ENCODE measurements at regions not wholly inside any gene's neighbourhood (a gene's known extent, or its start where the extent isn't known, plus 50 kb on each side); places are given as distances from the start of the nearest gene placed in this dataset.

- Histone ChIP-seq H3K27ac (ENCODE audit: low read depth in 2 of 2, low read length in 2 of 2) (no peak overlapping the region), H3K9ac (ENCODE audit: low read length in 3 of 3) (no peak overlapping the region), H3K4me1 (ENCODE audit: control insufficient read depth in 2 of 3, insufficient read depth in 2 of 3, low read depth in 1 of 3, low read length in 3 of 3) (peaks cover 3 to 36% (median 18%) of the 10 kb centered on the region in 3 donors), H3K9me3 (ENCODE audit: control insufficient read depth in 2 of 3, insufficient read depth in 1 of 3, low read length in 3 of 3) (no peaks in the 10 kb centered on the region), H3K27me3 (ENCODE audit: control insufficient read depth, insufficient read depth, low read length) (no peaks in the 10 kb centered on the region), H3K4me3 (ENCODE audit: low read length in 3 of 3) (no peak overlapping the region), H3K36me3 (ENCODE audit: control insufficient read depth in 2 of 3, insufficient read depth in 3 of 3, low read length in 3 of 3) (peaks cover 0 to 12% (median 8%) of the 10 kb centered on the region in 3 donors)
- DNase-seq (no peak), FAIRE-seq (no peak)
- no peak for TF ChIP-seq CTCF (IDR thresholded peaks at IDR 0.05; ENCODE audit: borderline replicate concordance, extremely low read depth, insufficient read depth)
- intact Hi-C loops (cut with DNase I), result no loop called here
Observed at GRCh38 chr9:110133059-110133458, 74.9 kb downstream of the C9orf152 start.

DNA sequence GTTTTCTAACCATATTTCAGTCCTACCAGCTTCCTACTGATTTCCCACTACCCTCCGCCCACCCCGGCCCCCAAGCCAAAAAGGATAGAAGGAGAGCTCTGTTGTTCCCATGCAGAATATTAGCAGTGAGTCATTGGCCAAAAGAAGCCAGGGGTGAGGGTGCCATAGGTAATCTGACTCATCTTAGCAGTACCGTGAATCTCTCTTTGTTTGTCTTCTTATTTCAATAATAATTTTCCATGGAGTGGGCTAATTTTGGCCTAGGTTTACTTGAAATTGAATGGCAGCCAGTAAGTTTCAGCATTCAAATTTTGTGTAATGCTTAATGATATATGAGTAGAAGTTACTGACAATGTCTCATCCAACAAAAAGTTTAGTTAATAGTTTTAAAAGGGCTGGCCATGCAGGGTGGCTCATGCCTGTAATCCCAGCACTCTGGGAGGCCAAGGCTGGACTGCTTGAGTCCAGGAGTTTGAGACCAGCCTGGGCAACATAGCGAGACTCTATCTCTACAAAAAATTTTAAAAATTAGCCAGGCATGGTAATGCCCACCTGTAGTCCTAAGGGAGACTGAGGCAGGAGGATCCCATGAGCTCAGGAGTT is 74.2 kb downstream of the C9orf152 start:
- no peak overlapping the region for H3K27ac ChIP-seq (ENCODE audit: low read depth in 2 of 2, low read length in 2 of 2)

GRCh38 chr9:110135846-110136245 is 72.1 kb downstream of the C9orf152 start:
- Histone ChIP-seq H3K4me3 (ENCODE audit: low read length in 3 of 3) (no peak overlapping the region), H3K4me1 (ENCODE audit: control insufficient read depth in 2 of 3, insufficient read depth in 2 of 3, low read depth in 1 of 3, low read length in 3 of 3) (peaks cover 0 to 14% (median 5%) of the 10 kb centered on the region in 3 donors), H3K9ac (ENCODE audit: low read length in 3 of 3) (no peak overlapping the region), H3K27me3 (ENCODE audit: control insufficient read depth, insufficient read depth, low read length) (no peaks in the 10 kb centered on the region), H3K36me3 (ENCODE audit: control insufficient read depth in 2 of 3, insufficient read depth in 3 of 3, low read length in 3 of 3) (peaks cover 2 to 31% (median 20%) of the 10 kb centered on the region in 3 donors), H3K9me3 (ENCODE audit: control insufficient read depth in 2 of 3, insufficient read depth in 1 of 3, low read length in 3 of 3) (no peaks in the 10 kb centered on the region), H3K27ac (ENCODE audit: low read depth in 2 of 2, low read length in 2 of 2) (no peak overlapping the region)
- intact Hi-C loops (cut with DNase I), result no loop called here
- DNase-seq (no peak), FAIRE-seq (no peak)
- no peak for TF ChIP-seq CTCF (IDR thresholded peaks at IDR 0.05; ENCODE audit: borderline replicate concordance, extremely low read depth, insufficient read depth)

More for the DNA sequence above, 74.2 kb downstream of the C9orf152 start:
- H3K4me3 ChIP-seq (ENCODE audit: low read length in 3 of 3), result no peak overlapping the region
- FAIRE-seq (no peak), DNase-seq (no peak)
- H3K27me3 ChIP-seq (ENCODE audit: control insufficient read depth, insufficient read depth, low read length), result no peaks in the 10 kb centered on the region
- intact Hi-C loops (cut with DNase I), result no loop called here
- no peak overlapping the region for H3K9ac ChIP-seq (ENCODE audit: low read length in 3 of 3)
- H3K36me3 ChIP-seq (ENCODE audit: control insufficient read depth in 2 of 3, insufficient read depth in 3 of 3, low read length in 3 of 3), result peaks cover 2 to 17% (median 14%) of the 10 kb centered on the region in 3 donors
- no peaks in the 10 kb centered on the region for H3K9me3 ChIP-seq (ENCODE audit: control insufficient read depth in 2 of 3, insufficient read depth in 1 of 3, low read length in 3 of 3)
- H3K4me1 ChIP-seq (ENCODE audit: control insufficient read depth in 2 of 3, insufficient read depth in 2 of 3, low read depth in 1 of 3, low read length in 3 of 3), result peaks cover 3 to 34% (median 15%) of the 10 kb centered on the region in 3 donors
- TF ChIP-seq CTCF (IDR thresholded peaks at IDR 0.05; ENCODE audit: borderline replicate concordance, extremely low read depth, insufficient read depth), result no peak

Data from kidney (tissue), 13 donors.